ENCODE measurements at regions not wholly inside any gene's neighbourhood (a gene's known extent, or its start where the extent isn't known, plus 50 kb on each side); places are given as distances from the start of the nearest gene placed in this dataset.

GRCh38 chr7:142334236-142334635, 76.4 kb upstream of the PRSS58 start:
- H3K9me3 Mint-ChIP-seq, result no peaks in the 10 kb centered on the region
- DNase-seq (ENCODE audit: low spot score) (no peak), ATAC-seq (no peak)

More at GRCh38 chr7:142334236-142334635, 76.4 kb upstream of the PRSS58 start:
- H3K4me3 Mint-ChIP-seq, result no peak overlapping the region
- Histone ChIP-seq H3K79me2 (replicated peaks; ENCODE audit: insufficient read depth) (no peaks in the 10 kb centered on the region), H2AFZ (no peak overlapping the region), H3K4me3 (no peak overlapping the region), H3K9me2 (ENCODE audit: insufficient read depth) (no peaks in the 10 kb centered on the region), H3K4me1 (ENCODE audit: insufficient read depth) (0 out of 2 replicates have a peak, but pooled peaks cover 4% of the 10 kb centered on the region), H4K20me1 (replicated peaks; ENCODE audit: insufficient read depth) (no peaks in the 10 kb centered on the region), H3F3A (replicated peaks; ENCODE audit: low read depth) (no peaks in the 10 kb centered on the region), H3K27ac (ENCODE audit: low read depth) (no peak overlapping the region), H3K4me2 (no peak overlapping the region), H3K27me3 (ENCODE audit: insufficient read depth) (no peaks in the 10 kb centered on the region), H3K36me3 (ENCODE audit: insufficient read depth) (no peaks in the 10 kb centered on the region)
- TF ChIP-seq POLR2AphosphoS5 (IDR thresholded peaks at IDR 0.05; ENCODE audit: low read depth) (no peak), ZNF331 (CRISPR knock-in tag; IDR thresholded peaks at IDR 0.05; ENCODE audit: low read depth) (no peak), CREB1 (CRISPR knock-in tag; IDR thresholded peaks at IDR 0.05; ENCODE audit: low read depth) (no peak), ETS1 (IDR thresholded peaks at IDR 0.05) (no peak)
- TF ChIP-seq, protein P1, sequence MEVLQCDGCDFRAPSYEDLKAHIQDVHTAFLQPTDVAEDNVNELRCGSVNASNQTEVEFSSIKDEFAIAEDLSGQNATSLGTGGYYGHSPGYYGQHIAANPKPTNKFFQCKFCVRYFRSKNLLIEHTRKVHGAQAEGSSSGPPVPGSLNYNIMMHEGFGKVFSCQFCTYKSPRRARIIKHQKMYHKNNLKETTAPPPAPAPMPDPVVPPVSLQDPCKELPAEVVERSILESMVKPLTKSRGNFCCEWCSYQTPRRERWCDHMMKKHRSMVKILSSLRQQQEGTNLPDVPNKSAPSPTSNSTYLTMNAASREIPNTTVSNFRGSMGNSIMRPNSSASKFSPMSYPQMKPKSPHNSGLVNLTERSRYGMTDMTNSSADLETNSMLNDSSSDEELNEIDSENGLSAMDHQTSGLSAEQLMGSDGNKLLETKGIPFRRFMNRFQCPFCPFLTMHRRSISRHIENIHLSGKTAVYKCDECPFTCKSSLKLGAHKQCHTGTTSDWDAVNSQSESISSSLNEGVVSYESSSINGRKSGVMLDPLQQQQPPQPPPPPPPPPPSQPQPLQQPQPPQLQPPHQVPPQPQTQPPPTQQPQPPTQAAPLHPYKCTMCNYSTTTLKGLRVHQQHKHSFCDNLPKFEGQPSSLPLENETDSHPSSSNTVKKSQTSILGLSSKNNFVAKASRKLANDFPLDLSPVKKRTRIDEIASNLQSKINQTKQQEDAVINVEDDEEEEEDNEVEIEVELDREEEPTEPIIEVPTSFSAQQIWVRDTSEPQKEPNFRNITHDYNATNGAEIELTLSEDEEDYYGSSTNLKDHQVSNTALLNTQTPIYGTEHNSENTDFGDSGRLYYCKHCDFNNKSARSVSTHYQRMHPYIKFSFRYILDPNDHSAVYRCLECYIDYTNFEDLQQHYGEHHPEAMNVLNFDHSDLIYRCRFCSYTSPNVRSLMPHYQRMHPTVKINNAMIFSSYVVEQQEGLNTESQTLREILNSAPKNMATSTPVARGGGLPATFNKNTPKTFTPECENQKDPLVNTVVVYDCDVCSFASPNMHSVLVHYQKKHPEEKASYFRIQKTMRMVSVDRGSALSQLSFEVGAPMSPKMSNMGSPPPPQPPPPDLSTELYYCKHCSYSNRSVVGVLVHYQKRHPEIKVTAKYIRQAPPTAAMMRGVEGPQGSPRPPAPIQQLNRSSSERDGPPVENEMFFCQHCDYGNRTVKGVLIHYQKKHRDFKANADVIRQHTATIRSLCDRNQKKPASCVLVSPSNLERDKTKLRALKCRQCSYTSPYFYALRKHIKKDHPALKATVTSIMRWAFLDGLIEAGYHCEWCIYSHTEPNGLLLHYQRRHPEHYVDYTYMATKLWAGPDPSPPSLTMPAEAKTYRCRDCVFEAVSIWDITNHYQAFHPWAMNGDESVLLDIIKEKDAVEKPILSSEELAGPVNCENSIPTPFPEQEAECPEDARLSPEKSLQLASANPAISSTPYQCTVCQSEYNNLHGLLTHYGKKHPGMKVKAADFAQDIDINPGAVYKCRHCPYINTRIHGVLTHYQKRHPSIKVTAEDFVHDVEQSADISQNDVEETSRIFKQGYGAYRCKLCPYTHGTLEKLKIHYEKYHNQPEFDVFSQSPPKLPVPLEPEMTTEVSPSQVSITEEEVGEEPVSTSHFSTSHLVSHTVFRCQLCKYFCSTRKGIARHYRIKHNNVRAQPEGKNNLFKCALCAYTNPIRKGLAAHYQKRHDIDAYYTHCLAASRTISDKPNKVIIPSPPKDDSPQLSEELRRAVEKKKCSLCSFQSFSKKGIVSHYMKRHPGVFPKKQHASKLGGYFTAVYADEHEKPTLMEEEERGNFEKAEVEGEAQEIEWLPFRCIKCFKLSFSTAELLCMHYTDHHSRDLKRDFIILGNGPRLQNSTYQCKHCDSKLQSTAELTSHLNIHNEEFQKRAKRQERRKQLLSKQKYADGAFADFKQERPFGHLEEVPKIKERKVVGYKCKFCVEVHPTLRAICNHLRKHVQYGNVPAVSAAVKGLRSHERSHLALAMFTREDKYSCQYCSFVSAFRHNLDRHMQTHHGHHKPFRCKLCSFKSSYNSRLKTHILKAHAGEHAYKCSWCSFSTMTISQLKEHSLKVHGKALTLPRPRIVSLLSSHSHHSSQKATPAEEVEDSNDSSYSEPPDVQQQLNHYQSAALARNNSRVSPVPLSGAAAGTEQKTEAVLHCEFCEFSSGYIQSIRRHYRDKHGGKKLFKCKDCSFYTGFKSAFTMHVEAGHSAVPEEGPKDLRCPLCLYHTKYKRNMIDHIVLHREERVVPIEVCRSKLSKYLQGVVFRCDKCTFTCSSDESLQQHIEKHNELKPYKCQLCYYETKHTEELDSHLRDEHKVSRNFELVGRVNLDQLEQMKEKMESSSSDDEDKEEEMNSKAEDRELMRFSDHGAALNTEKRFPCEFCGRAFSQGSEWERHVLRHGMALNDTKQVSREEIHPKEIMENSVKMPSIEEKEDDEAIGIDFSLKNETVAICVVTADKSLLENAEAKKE (CRISPR knock-in tag; IDR thresholded peaks at IDR 0.05), result no peak
- H3K4me1 Mint-ChIP-seq, result peaks cover 9% of the 10 kb centered on the region
- no peaks in the 10 kb centered on the region for H3K36me3 Mint-ChIP-seq (ENCODE audit: low read depth)
- peaks cover 2% of the 10 kb centered on the region for H3K27me3 Mint-ChIP-seq (ENCODE audit: insufficient read depth, low read depth, poor library complexity)
- H3K27ac Mint-ChIP-seq, result no peak overlapping the region

Data from GM23338 (cell line).